Mucosa of stomach (tissue), 1 donor: ENCODE measurements at regions not wholly inside any gene's neighbourhood (a gene's known extent, or its start where the extent isn't known, plus 50 kb on each side); places are given as distances from the start of the nearest gene placed in this dataset.
"Not testable (repeated sequence)": the region's sequence is repeated elsewhere in the genome, so short reads cannot be mapped to it uniquely, and the experiment has no call there.

Source experiments
- H3K27me3 ChIP-seq: one replicate; pipeline ENCODE4 v1.7.0; 2013; ENCODE audit warnings: mild to moderate bottlenecking, low read length; ENCODE audit not compliant: control insufficient read depth, insufficient read depth
- H3K36me3 ChIP-seq: one replicate; pipeline ENCODE4 v1.7.0; 2013; ENCODE audit warnings: low read length; ENCODE audit not compliant: control insufficient read depth, insufficient read depth
- H3K4me1 ChIP-seq: one replicate; pipeline ENCODE4 v1.7.0; 2013; ENCODE audit warnings: mild to moderate bottlenecking, low read length; ENCODE audit not compliant: control insufficient read depth, insufficient read depth
- H3K4me3 ChIP-seq: one replicate; pipeline ENCODE4 v1.7.0; 2013; ENCODE audit warnings: low read length
- H3K9ac ChIP-seq: one replicate; pipeline ENCODE4 v1.7.0; 2013; ENCODE audit warnings: mild to moderate bottlenecking, low read length, moderate library complexity
- H3K9me3 ChIP-seq: one replicate; pipeline ENCODE4 v1.7.0; 2013; ENCODE audit warnings: mild to moderate bottlenecking, low read length, moderate library complexity; ENCODE audit not compliant: control insufficient read depth
- donor health status: Pancreatic carcinoma.

- H3K4me3 ChIP-seq, H3K9me3 ChIP-seq, H3K27me3 ChIP-seq, H3K36me3 ChIP-seq, H3K9ac ChIP-seq: not testable (repeated sequence)
- peaks cover 31% of the 10 kb centered on the region for H3K4me1 ChIP-seq
Observed at GRCh38 chr11:27219487-27220039, 143.5 kb downstream of the CCDC34 start.

- no peaks in the 10 kb centered on the region for H3K36me3 ChIP-seq
- no peaks in the 10 kb centered on the region for H3K9me3 ChIP-seq
- no peaks in the 10 kb centered on the region for H3K27me3 ChIP-seq
- H3K4me1 ChIP-seq: peaks cover 37% of the 10 kb centered on the region
- H3K4me3 ChIP-seq: no peak overlapping the region
- no peak overlapping the region for H3K9ac ChIP-seq
Observed at GRCh38 chr11:27218421-27219038, 144.5 kb downstream of the CCDC34 start.

GRCh38 chr11:27217948-27218420 lies 145.0 kb downstream of the CCDC34 start:
- H3K9me3 ChIP-seq: no peaks in the 10 kb centered on the region
- H3K36me3 ChIP-seq: no peaks in the 10 kb centered on the region
- H3K4me3 ChIP-seq: no peak overlapping the region
- peaks cover 43% of the 10 kb centered on the region for H3K4me1 ChIP-seq
- no peak overlapping the region for H3K9ac ChIP-seq
- H3K27me3 ChIP-seq: no peaks in the 10 kb centered on the region

GRCh38 chr11:27217496-27217895 lies 145.5 kb downstream of the CCDC34 start:
- Histone ChIP-seq H3K36me3 (no peaks in the 10 kb centered on the region), H3K4me1 (peaks cover 48% of the 10 kb centered on the region), H3K4me3 (no peak overlapping the region), H3K27me3 (no peaks in the 10 kb centered on the region), H3K9me3 (no peaks in the 10 kb centered on the region), H3K9ac (no peak overlapping the region)

DNA sequence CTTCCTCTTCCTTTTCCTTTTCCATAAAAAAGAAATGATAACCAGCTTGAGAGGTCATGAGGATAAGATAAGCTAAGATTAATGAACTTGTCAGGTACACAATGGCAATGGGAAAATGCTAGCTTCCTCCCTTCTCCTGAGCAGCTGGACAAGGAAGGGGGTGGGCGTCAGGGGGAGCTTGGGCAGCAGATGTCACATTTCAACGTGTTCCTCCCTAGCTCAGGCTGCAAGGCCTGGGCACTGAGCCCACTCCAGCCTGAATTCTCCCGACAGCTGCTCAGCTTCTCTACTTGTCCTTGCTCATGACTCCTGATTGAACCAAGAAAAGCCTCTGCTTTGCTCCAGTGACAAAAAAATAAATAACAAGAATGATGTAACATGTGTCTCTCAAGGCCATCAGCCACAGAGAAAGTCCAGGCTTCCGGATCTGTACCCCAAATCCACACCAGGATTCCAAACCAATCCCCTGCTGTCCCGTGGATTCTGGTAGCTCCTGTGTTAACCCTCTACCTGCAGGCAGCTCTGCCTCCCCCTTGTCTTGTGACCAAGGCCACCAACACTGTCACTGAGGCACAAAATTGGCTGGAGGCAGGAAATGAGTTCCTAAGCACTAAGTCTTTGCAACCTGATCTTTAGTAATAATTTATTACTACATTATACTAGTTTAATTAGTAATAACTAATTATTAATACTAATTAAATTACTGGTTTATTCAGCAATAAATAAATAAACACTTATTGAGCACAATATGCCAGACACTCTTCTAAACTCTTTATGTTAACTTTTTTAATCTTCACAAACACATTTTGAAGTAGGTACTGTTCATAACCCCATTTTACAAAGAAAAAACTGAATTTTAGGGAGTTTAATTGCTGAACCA lies 146.5 kb downstream of the CCDC34 start:
- peaks cover 51% of the 10 kb centered on the region for H3K4me1 ChIP-seq
- no peaks in the 10 kb centered on the region for H3K36me3 ChIP-seq
- no peak overlapping the region for H3K4me3 ChIP-seq
- H3K27me3 ChIP-seq: no peaks in the 10 kb centered on the region
- H3K9me3 ChIP-seq: no peaks in the 10 kb centered on the region
- H3K9ac ChIP-seq: peak overlapping the region; percentile 11

- Histone ChIP-seq H3K4me3 (no peak overlapping the region), H3K36me3 (no peaks in the 10 kb centered on the region), H3K9me3 (no peaks in the 10 kb centered on the region), H3K9ac (no peak overlapping the region), H3K27me3 (no peaks in the 10 kb centered on the region), H3K4me1 (peaks cover 54% of the 10 kb centered on the region)
Observed at GRCh38 chr11:27215471-27216269, 147.3 kb downstream of the CCDC34 start.

- H3K9ac ChIP-seq: no peak overlapping the region
- H3K4me1 ChIP-seq: peaks cover 62% of the 10 kb centered on the region
- H3K9me3 ChIP-seq: no peaks in the 10 kb centered on the region
- H3K27me3 ChIP-seq: no peaks in the 10 kb centered on the region
- H3K36me3 ChIP-seq: no peaks in the 10 kb centered on the region
- no peak overlapping the region for H3K4me3 ChIP-seq
Observed at GRCh38 chr11:27214713-27215112, 148.3 kb downstream of the CCDC34 start.

- H3K9me3 ChIP-seq: no peaks in the 10 kb centered on the region
- H3K36me3 ChIP-seq: no peaks in the 10 kb centered on the region
- no peak overlapping the region for H3K9ac ChIP-seq
- no peaks in the 10 kb centered on the region for H3K27me3 ChIP-seq
- H3K4me1 ChIP-seq: peaks cover 69% of the 10 kb centered on the region
- H3K4me3 ChIP-seq: no peak overlapping the region
Observed at GRCh38 chr11:27213232-27213660, 149.8 kb downstream of the CCDC34 start.

DNA sequence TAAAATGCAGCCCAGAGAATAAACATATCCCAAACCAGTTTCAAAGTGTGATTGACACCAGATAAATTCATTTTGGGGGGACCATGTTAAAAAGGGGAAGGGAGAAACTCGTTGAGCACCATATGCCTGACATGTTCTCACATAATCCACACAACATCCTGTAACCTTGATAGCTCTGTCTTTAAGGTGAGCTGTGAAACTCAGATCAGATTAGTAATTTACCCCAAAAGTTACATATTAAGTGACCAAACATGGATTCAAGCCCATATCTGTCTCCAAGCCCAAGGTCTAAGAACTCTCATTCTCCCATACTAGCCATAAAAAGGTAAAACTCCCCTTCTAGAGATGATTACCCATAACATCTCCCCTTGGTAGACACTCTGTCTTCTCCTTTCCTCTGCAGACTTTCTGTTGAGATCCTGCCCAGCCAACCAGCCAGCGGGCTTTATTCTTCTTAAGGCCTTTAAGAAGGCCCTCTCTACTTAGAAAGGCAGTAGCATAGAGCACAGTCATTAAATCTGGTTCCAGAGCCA lies 150.7 kb downstream of the CCDC34 start:
- no peak overlapping the region for H3K9ac ChIP-seq
- H3K4me3 ChIP-seq: no peak overlapping the region
- no peaks in the 10 kb centered on the region for H3K36me3 ChIP-seq
- no peaks in the 10 kb centered on the region for H3K27me3 ChIP-seq
- no peaks in the 10 kb centered on the region for H3K9me3 ChIP-seq
- peaks cover 63% of the 10 kb centered on the region for H3K4me1 ChIP-seq

- Histone ChIP-seq H3K9ac (no peak overlapping the region), H3K4me1 (peaks cover 61% of the 10 kb centered on the region), H3K36me3 (no peaks in the 10 kb centered on the region)
Observed at GRCh38 chr11:27211370-27212127, 151.5 kb downstream of the CCDC34 start.

GRCh38 chr11:27210531-27210930 lies 152.5 kb downstream of the CCDC34 start:
- no peak overlapping the region for H3K4me3 ChIP-seq
- peaks cover 59% of the 10 kb centered on the region for H3K4me1 ChIP-seq
- H3K36me3 ChIP-seq: no peaks in the 10 kb centered on the region
- H3K9ac ChIP-seq: no peak overlapping the region
- H3K27me3 ChIP-seq: no peaks in the 10 kb centered on the region
- no peaks in the 10 kb centered on the region for H3K9me3 ChIP-seq

More at GRCh38 chr11:27211370-27212127, 151.5 kb downstream of the CCDC34 start:
- Histone ChIP-seq H3K9me3 (no peaks in the 10 kb centered on the region), H3K27me3 (no peaks in the 10 kb centered on the region), H3K4me3 (no peak overlapping the region)
